ENCODE measurements at regions not wholly inside any gene's neighbourhood (a gene's known extent, or its start where the extent isn't known, plus 50 kb on each side); places are given as distances from the start of the nearest gene placed in this dataset.

DNA sequence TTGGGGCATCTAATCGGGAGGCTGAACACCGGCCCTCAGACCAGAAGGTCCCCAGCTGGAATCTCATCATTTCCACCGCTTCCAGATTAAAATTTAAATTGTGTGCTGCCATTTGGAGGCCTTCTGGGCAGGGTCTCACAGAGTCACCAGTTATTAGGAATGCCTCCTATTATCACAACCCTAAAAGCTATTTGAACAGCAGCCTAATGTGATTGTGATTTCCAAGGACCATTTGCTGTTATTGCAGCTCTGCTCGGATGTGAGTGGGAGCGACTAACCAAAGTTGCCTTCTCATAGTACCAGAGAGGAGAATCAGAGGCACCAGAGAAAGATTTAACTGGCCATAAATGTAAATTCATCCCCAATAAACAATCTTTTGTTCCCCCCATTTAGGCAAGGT, 277.3 kb downstream of the RNF144B start:
- no peaks in the 10 kb centered on the region for H3K9me3 ChIP-seq (ENCODE audit: low read length)
- no peaks in the 10 kb centered on the region for H3K79me2 ChIP-seq (replicated peaks; ENCODE audit: insufficient read depth, low read length)
- no peak overlapping the region for H3K27ac ChIP-seq (ENCODE audit: low read length)
- no peak overlapping the region for H3K4me3 ChIP-seq (ENCODE audit: low read length)
- H3K27me3 ChIP-seq (ENCODE audit: insufficient read depth, low read depth, low read length), result no peaks in the 10 kb centered on the region
- no peaks in the 10 kb centered on the region for H3K9me2 ChIP-seq (ENCODE audit: insufficient read depth, low read length)
- H3K36me3 ChIP-seq (ENCODE audit: insufficient read depth, low read length), result no peaks in the 10 kb centered on the region
- no peak overlapping the region for H3K9ac ChIP-seq (ENCODE audit: low read length)
- TF ChIP-seq REST (IDR thresholded peaks at IDR 0.05; ENCODE audit: borderline replicate concordance), result no peak
- TF ChIP-seq CTCF (IDR thresholded peaks at IDR 0.05; ENCODE audit: poor library complexity, severe bottlenecking), result no peak
- TF ChIP-seq EP300 (conservative IDR thresholded peaks at IDR 0.05; ENCODE audit: poor library complexity, severe bottlenecking), result no peak
- TF ChIP-seq MXI1 (conservative IDR thresholded peaks at IDR 0.05; ENCODE audit: poor library complexity, severe bottlenecking), result no peak
- TF ChIP-seq SMC3 (conservative IDR thresholded peaks at IDR 0.05; ENCODE audit: poor library complexity), result no peak
- no peak for TF ChIP-seq POLR2AphosphoS5 (IDR thresholded peaks at IDR 0.05)
- no peak for TF ChIP-seq TAF1 (IDR thresholded peaks at IDR 0.05; ENCODE audit: low read depth)
- no peak for TF ChIP-seq EZH2 (IDR thresholded peaks at IDR 0.05; ENCODE audit: borderline replicate concordance, insufficient read depth, low read length, poor library complexity, severe bottlenecking)
- no peak for TF ChIP-seq RAD21 (conservative IDR thresholded peaks at IDR 0.05)
- H2AFZ ChIP-seq (ENCODE audit: low read depth, low read length), result no peak overlapping the region
- no peaks in the 10 kb centered on the region for H4K20me1 ChIP-seq (ENCODE audit: insufficient read depth)
- H3F3A ChIP-seq (ENCODE audit: insufficient read depth, low read length, poor library complexity, severe bottlenecking), result no peaks in the 10 kb centered on the region
- no peak overlapping the region for H3K4me2 ChIP-seq (ENCODE audit: low read length)

DNA sequence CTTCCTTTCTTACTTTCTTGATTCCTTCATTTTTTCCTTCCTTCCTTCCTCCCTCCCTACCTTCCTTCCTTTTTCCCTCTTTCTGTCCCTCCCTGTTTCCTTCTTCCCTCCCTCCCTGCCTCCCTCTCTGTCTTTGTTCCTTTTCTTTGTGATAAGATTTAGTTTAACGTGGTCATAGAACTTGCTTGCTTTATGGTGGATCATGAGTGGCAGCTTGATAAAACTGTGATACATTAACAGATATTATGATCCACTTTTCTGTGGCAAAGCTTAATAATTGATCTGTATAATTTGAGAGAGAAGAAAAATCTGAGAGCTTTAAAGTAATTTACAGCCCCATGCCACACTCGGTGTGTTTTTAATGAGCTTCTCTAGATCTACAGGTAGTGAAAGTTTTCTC, 280.5 kb downstream of the RNF144B start:
- no peak overlapping the region for H3K4me2 ChIP-seq (ENCODE audit: low read length)
- H3K79me2 ChIP-seq (replicated peaks; ENCODE audit: insufficient read depth, low read length), result no peaks in the 10 kb centered on the region
- no peaks in the 10 kb centered on the region for H3K9me2 ChIP-seq (ENCODE audit: insufficient read depth, low read length)
- no peak overlapping the region for H3K27ac ChIP-seq (ENCODE audit: low read length)
- H4K20me1 ChIP-seq (ENCODE audit: insufficient read depth), result no peaks in the 10 kb centered on the region
- no peak overlapping the region for H3K4me3 ChIP-seq (ENCODE audit: low read length)
- no peak overlapping the region for H2AFZ ChIP-seq (ENCODE audit: low read depth, low read length)
- no peaks in the 10 kb centered on the region for H3K9me3 ChIP-seq (ENCODE audit: low read length)
- TF ChIP-seq EP300 (conservative IDR thresholded peaks at IDR 0.05; ENCODE audit: poor library complexity, severe bottlenecking) (no peak), MXI1 (conservative IDR thresholded peaks at IDR 0.05; ENCODE audit: poor library complexity, severe bottlenecking) (no peak), REST (IDR thresholded peaks at IDR 0.05; ENCODE audit: borderline replicate concordance) (no peak), RAD21 (conservative IDR thresholded peaks at IDR 0.05) (no peak), EZH2 (IDR thresholded peaks at IDR 0.05; ENCODE audit: borderline replicate concordance, insufficient read depth, low read length, poor library complexity, severe bottlenecking) (no peak), SMC3 (conservative IDR thresholded peaks at IDR 0.05; ENCODE audit: poor library complexity) (no peak), CTCF (IDR thresholded peaks at IDR 0.05; ENCODE audit: poor library complexity, severe bottlenecking) (no peak), TAF1 (IDR thresholded peaks at IDR 0.05; ENCODE audit: low read depth) (no peak), POLR2AphosphoS5 (IDR thresholded peaks at IDR 0.05) (no peak)
- no peaks in the 10 kb centered on the region for H3K27me3 ChIP-seq (ENCODE audit: insufficient read depth, low read depth, low read length)
- no peaks in the 10 kb centered on the region for H3F3A ChIP-seq (ENCODE audit: insufficient read depth, low read length, poor library complexity, severe bottlenecking)
- H3K36me3 ChIP-seq (ENCODE audit: insufficient read depth, low read length), result no peaks in the 10 kb centered on the region
- H3K9ac ChIP-seq (ENCODE audit: low read length), result no peak overlapping the region
